HTR-8/SVneo (cell line): ENCODE measurements at regions not wholly inside any gene's neighbourhood (a gene's known extent, or its start where the extent isn't known, plus 50 kb on each side); places are given as distances from the start of the nearest gene placed in this dataset.
A peak's percentile ranks its signal among the peaks of the same experiment; 100 is the strongest.

ENCODE experiments used
- DNase-seq: peaks from one replicate; pipeline ENCODE4 v3.0.0; 2011; ENCODE audit warnings: low spot score, mixed read lengths; ENCODE audit not compliant: insufficient read length
- FAIRE-seq: peaks from 2 replicates; lab custom pipeline; 2011; peaks lifted over from hg19 to GRCh38; lab: Jason Lieb, UNC

DNA sequence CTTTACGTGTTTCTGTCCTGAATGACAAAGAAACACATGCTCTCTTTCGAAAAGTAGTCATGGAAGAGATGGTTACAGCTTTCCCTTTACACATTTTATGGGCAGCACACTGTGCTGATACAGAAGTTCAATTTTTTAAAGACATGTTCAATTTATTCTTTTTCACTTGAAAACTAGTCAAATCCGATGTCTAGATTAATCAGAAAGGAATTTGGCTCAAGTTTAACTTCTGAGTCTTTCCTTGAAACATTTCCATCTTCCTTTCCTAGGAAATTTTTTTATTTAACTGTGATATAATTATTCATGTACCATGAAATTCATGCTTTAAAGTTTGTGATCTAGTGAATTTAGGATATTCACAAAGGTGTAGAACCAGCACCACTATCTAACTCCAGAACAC, 360.1 kb downstream of the TNS3 start:
- FAIRE-seq (no peak), DNase-seq (no peak)

DNA sequence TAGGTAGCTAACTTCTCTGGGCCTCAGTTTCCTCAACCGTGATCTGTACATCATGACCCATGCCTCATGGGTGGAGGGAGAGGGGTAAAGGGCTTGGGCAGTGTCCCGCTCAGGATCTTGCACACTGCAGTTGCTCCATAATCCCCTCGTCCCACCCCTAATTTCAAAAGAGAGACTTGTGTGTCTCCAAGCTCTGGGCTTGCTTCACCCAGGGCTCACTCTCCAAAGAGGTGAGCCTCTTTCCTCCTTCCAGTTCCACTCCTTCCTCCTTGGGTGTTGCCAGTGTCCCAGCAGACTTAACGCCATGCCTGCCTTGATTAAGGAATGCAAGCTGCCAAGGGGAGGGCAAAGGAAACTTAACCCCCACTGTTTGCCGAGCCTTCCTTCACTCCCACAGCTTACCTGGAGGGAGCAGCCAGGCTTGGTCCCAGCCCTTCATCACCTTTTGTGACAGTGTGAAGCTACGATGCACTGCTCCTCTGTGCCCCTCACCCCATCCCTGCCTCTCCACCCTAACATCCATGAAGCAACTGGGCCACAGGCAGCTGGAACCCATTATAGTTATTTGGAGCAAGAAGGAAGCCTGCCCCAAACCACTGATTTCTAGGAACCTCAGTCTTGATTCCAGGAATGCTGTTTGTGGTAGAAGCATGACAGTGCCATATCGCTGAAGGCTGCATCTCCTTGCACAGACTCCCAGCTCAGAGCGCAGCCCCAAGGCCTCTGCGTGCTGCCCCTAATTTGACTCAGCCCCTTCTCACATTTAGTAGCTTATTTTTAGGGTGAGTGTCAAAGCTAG, 363.3 kb downstream of the TNS3 start:
- no peak for DNase-seq
- no peak for FAIRE-seq

GRCh38 chr7:47217570-47218360, 364.1 kb downstream of the TNS3 start:
- DNase-seq (no peak), FAIRE-seq (no peak)

DNA sequence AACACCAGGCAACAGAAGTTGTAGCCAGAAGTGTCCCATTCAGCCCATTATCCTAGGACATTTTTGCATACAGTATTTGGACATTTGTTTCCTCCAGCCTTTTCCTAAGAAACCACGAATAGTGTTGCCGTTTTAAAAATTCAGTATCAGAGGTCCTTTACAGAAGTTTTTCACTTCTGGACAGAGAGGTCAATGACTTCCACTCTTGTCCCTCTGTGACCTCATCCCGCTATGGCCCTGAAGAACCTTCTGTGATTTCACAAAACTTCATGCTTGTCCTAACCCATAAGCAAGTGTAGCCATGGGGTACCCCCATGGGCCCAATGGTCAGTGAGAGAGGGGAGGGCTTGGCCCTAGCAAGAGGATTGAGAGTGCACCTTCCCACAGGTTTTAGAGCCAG, 364.8 kb downstream of the TNS3 start:
- DNase-seq, result no peak
- FAIRE-seq, result no peak

- no peak for FAIRE-seq
Observed at GRCh38 chr7:47216439-47216838, 365.5 kb downstream of the TNS3 start.

GRCh38 chr7:47215640-47216039, 366.3 kb downstream of the TNS3 start:
- FAIRE-seq (no peak), DNase-seq (no peak)

More at GRCh38 chr7:47216439-47216838, 365.5 kb downstream of the TNS3 start:
- no peak for DNase-seq

DNA sequence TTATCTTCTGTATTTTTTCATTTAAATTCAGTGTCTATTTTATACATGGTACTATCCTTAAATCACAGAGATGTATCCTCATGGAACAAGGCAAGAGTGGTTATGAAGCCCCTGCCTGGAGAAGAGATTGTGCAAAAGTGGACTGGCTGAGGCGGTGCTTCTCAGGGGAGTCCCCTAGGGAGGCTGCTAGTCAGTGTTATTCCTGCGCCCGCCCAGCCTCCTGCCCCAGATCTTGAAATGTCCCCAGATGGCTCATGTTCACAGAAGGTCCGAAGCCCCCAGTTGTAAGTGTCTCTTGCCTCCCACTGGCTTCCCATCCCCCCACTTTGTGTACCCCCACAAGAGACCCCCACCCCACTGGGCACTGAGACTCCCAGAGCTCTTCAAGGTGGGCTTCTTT, 366.9 kb downstream of the TNS3 start:
- FAIRE-seq (no peak), DNase-seq (no peak)

DNA sequence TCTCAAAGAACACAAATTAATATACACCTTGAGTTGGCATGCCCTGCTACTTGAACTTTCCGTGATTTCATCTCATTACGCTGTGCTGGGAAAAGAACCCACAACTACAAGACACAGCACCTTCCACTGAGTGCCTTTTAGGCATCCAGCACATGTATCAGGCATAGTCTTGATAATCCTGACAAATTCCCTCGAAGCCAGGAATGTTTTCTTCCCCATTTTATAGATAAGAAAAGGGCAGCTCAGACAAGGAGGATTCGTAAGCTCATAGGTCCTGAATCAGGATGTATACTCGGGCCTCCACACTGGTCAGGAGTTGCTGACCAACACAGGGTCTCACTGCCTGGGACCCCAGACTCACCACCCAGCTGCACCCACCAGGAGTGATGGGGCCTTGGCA, 368.6 kb downstream of the TNS3 start:
- no peak for FAIRE-seq
- no peak for DNase-seq

- DNase-seq (no peak), FAIRE-seq (no peak)
Observed at GRCh38 chr7:47211519-47211973, 370.4 kb downstream of the TNS3 start.

DNA sequence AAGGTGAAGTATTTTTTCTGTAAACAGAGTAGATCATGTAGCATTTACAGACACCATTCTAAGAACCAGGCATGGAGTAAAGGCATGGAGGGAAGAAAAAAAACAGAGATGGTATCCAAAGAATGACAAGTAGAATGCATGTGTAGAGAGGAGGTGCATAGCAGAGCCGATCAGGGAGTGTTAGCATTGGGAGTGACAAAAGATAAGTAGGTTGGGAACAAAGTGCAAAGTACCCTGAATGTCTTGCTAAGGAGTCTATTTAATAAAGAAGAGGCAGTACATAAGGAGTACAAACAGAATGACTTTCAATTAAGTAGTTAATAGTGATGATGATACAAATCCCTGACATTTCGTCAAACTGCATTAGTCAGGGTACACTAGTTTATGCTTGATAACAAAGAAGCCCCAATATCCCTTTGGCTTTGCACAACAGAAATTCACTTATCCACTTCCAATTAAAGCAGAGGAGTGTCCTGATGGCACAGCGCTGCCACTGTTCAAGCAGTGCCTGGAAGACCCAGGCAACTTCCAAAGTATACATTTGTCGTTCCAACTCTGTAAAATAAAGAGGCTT, 371.5 kb downstream of the TNS3 start:
- DNase-seq, result no peak
- no peak for FAIRE-seq

DNA sequence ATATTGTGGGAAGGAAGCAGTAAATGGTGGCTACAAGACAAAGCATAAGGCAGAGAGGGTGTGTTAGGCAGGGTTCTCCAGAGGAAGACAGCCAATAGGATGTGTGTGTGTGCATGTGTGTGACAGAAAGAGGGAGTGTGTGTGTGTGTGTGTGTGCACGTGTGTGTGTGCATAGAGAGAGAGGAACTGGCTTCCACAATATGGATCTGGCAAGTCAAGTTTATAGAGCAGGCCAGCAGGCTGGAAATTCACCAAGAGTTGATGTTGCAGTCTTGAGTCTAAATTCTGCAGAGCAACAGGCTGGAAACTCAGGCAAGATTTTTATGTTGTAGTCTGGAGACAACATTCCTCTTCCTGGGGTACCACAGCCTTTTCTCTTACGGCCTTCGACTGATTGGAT, 374.0 kb downstream of the TNS3 start:
- no peak for FAIRE-seq
- no peak for DNase-seq

DNA sequence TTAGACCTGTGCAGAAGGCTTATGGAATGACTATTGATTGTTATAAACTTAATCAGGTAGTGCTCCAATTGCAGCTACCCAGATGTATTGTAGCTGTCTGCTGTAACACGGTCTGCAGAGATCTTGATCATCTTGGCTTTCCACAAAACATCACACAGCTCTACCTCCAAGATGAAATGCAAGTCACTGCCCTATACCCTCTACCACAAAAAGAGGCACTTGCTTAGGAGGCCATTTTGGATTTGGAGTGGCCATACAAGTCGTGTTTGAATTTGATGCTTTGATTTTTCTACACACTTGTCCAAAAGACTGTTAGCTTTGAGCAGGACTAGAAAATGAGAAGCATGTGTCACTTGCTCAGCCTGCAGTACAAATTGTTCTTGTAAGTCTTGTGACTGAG, 377.2 kb downstream of the TNS3 start:
- FAIRE-seq (no peak), DNase-seq (no peak)

GRCh38 chr7:47202146-47202783, 379.6 kb downstream of the TNS3 start:
- FAIRE-seq (peak; percentile 57), DNase-seq (no peak)

- DNase-seq, result no peak
- FAIRE-seq, result no peak
Observed at GRCh38 chr7:47198159-47198558, 383.8 kb downstream of the TNS3 start.

DNA sequence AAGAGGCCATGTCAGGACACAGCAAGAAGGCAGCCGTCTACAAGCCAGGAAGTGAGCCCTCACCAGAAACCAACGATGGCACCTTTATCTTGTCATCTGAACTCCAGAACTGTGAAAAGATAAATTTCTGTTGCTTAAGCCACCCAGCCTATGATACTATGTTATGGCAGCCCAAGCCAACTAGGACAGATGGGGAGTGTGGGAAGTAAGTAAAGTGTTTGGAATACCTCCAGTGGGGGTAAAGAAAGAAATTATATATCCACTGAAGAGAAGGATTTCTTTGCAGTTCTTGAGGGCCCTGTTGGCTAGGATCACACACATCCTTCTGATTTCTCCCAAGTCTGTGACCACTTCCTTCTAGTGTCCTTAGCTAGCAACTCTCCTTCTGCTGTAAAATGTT, 384.4 kb downstream of the TNS3 start:
- DNase-seq (no peak), FAIRE-seq (no peak)

DNA sequence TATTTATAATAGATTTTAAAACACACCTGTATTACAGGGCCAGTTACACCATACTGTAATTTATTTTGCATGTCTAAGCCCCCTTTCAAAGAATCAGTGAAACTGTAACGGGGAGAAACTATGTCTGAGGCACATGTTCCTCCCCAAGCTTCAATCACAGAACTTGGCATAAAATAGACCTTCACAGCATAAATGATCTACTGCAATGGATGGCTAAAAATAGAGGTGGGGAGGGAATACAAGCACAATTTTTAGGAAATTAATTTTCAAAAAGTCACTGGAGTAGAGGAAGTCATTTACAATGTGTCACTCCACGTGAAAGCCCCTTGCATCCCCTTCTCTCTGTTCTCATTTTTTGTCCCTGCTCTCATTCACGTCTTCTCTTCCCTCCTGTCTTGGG, 385.2 kb downstream of the TNS3 start:
- FAIRE-seq, result no peak

DNA sequence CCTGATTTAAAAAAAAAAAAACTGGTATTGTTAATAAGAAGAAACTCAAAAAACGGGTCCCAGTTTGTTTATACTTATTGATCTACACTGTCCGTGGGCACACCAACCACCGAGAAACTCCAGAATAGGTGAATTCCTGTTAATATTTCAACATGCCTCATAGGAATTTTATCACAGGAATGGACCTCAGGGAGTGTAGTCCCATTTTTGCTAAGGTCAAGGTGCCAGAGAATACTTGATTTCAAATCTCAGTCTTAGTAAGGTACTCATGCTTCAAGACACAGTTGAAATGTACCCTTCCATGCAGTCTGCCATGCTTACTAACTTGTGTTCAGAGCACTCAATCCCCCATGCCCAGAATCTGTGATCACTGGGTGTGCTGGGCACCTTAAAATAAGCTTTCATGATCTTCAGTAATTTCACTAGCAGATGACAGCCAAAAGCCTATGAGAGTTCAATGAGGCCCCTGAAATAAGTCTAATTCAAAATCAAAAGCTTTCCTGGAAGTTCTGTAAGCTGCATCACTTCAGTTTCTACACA, 385.7 kb downstream of the TNS3 start:
- no peak for DNase-seq
- no peak for FAIRE-seq

More for the DNA sequence above, 385.2 kb downstream of the TNS3 start:
- no peak for DNase-seq

DNA sequence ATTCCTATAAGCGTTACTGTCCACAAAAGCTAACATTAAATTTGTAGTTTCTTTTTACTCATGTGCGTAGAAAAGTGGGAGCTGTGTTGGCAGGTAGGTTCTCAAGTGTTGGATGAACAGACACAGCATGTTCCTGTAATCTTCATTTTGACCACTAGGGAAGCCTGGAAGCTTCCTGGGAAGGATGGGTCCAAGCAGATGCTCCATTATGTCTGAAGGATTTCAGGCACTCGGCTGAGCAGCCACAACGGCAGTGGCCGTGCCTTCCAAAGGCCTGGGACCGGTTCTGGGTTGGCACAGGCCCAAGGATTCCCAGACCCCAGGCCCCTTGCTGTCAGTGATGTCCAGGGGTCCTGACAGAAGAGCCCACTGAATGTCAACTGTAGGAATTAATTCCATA, 386.3 kb downstream of the TNS3 start:
- no peak for FAIRE-seq
- no peak for DNase-seq

DNA sequence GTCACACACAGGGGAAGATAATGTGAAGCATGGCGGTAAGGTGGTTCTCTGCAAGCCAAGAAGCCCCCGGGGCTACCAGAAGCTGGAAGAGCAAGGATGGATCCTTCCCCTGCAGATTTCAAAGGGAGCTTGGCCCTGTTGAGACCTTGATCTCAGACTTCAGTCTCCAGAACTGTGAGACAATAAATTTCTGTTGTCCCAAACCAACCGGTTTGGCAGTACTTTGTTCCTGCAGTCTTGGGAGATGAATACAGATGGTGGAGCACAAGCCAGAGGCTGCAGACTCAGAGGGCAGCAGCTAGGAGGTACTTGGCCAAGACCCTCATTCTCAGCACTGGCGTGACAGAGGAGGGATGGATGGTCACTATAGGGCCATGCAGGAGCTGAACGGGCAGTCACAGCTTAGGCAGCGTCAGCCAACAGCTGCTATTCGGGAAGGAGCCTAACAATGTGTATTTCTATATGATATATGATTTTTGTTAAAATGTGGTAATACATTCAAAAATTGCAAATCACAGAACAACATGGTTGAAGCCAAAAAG, 387.3 kb downstream of the TNS3 start:
- FAIRE-seq (no peak), DNase-seq (no peak)

DNA sequence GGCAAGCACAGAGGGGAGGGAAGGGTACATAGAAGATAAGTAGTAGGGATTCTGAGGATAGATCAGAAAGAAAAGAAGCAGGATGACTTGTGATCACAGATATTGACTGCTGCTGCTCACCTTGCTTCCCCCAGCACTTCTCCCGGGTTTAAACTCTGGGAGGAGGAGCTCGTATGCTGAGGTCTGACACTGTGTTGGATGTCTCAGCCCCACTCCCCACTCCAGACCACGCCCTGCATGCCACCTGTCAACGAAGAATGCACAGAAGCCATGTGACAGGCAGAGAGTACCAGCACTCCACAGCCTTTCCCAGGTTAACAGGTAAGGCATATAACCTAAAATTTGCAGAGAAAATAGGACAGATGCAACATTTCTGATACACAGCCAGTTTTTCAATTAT, 388.9 kb downstream of the TNS3 start:
- FAIRE-seq (no peak), DNase-seq (no peak)
